MM.1S (cell line): ENCODE measurements at regions not wholly inside any gene's neighbourhood (a gene's known extent, or its start where the extent isn't known, plus 50 kb on each side); places are given as distances from the start of the nearest gene placed in this dataset.

Experiments used
- CTCF ChIP-seq: fragments of 300-600 bp; sonication (generic); IDR thresholded peaks from 2 replicates; pipeline ENCODE4 v1.5.1; 2016; ENCODE audit warnings: antibody characterized with exemption, low read length, mixed read lengths
- EZH2phosphoT487 ChIP-seq: fragments of 300-600 bp; sonication (generic); IDR thresholded peaks from 2 replicates; pipeline ENCODE4 v1.6.1; 2018; ENCODE audit warnings: antibody characterized with exemption, low read length

- TF ChIP-seq EZH2phosphoT487 (no peak), CTCF (no peak)
Observed at GRCh38 chr13:73972545-73972944, 161.7 kb downstream of the KLF12 start.
